Head of caudate nucleus (tissue), 42 donors: ENCODE measurements at regions not wholly inside any gene's neighbourhood (a gene's known extent, or its start where the extent isn't known, plus 50 kb on each side); places are given as distances from the start of the nearest gene placed in this dataset.
A peak's percentile ranks its signal among the peaks of the same experiment; 100 is the strongest.

Experiments
- DNase-seq, 42 donors: peaks; one replicate each; pipeline versions ENCODE4 v3.0.0 to v3.0.0-alpha.2; 2020 to 2021; ENCODE audit warnings: mixed read lengths in 7 of 42
- intact Hi-C: fragments of 100-400 bp; cut with DNase I; formaldehyde crosslinking; loops from one replicate; pipeline ENCODE4 v1.15.0; 2022

GRCh38 chr18:27778441-27778840, 398.5 kb downstream of the CDH2 start:
- peak in 1 of 42 donors; percentile 5 for DNase-seq
- intact Hi-C loops: no loop called here

- DNase-seq: no peak
- intact Hi-C loops: no loop called here
Measured at GRCh38 chr18:27772081-27772480, 404.8 kb downstream of the CDH2 start.

- intact Hi-C loops: no loop called here
- no peak for DNase-seq
Measured at GRCh38 chr18:27771571-27771970, 405.4 kb downstream of the CDH2 start.

GRCh38 chr18:27769152-27769551, 407.8 kb downstream of the CDH2 start:
- DNase-seq: no peak

GRCh38 chr18:27763936-27764335, 413.0 kb downstream of the CDH2 start:
- DNase-seq: no peak
- intact Hi-C loops: no loop called here

More at GRCh38 chr18:27769152-27769551, 407.8 kb downstream of the CDH2 start:
- intact Hi-C loops: no loop called here

- intact Hi-C loops: no loop called here
Measured at GRCh38 chr18:27763341-27763740, 413.6 kb downstream of the CDH2 start.

GRCh38 chr18:27762054-27762453, 414.9 kb downstream of the CDH2 start:
- intact Hi-C loops: no loop called here
- no peak for DNase-seq

More at GRCh38 chr18:27763341-27763740, 413.6 kb downstream of the CDH2 start:
- DNase-seq: no peak

- intact Hi-C loops: loop anchor here (10.0 kb wide), 1 partner anchor 148 kb away; no protein-coding TSS in a partner anchor
- peak in 11 of 42 donors; percentile 6 to 59 (median 24) for DNase-seq
Measured at GRCh38 chr18:27752944-27753343, 424.0 kb downstream of the CDH2 start.

- no peak for DNase-seq
- intact Hi-C loops: loop anchor here (10.0 kb wide), 1 partner anchor 146 kb away; no protein-coding TSS in a partner anchor
Measured at GRCh38 chr18:27750923-27751322, 426.0 kb downstream of the CDH2 start.

- intact Hi-C loops: loop anchor here (10.0 kb wide), 1 partner anchor 145 kb away; no protein-coding TSS in a partner anchor
- peak in 41 of 42 donors; percentile 5 to 75 (median 46) for DNase-seq
Measured at GRCh38 chr18:27750014-27750413, 426.9 kb downstream of the CDH2 start.

GRCh38 chr18:27749194-27749593, 427.7 kb downstream of the CDH2 start:
- intact Hi-C loops: no loop called here
- no peak for DNase-seq

- DNase-seq: no peak
- intact Hi-C loops: no loop called here
Measured at GRCh38 chr18:27746241-27746640, 430.7 kb downstream of the CDH2 start.

- intact Hi-C loops: no loop called here
- DNase-seq: no peak
Measured at GRCh38 chr18:27735117-27735516, 441.8 kb downstream of the CDH2 start.

- DNase-seq: no peak
- intact Hi-C loops: no loop called here
Measured at GRCh38 chr18:27731211-27731610, 445.7 kb downstream of the CDH2 start.

GRCh38 chr18:27728659-27729058, 448.3 kb downstream of the CDH2 start:
- no peak for DNase-seq
- intact Hi-C loops: no loop called here

GRCh38 chr18:27724362-27724761, 452.6 kb downstream of the CDH2 start:
- intact Hi-C loops: no loop called here
- no peak for DNase-seq

- DNase-seq: no peak
- intact Hi-C loops: no loop called here
Measured at GRCh38 chr18:27723168-27723567, 453.8 kb downstream of the CDH2 start.

- intact Hi-C loops: no loop called here
- DNase-seq: no peak
Measured at GRCh38 chr18:27719680-27720079, 457.2 kb downstream of the CDH2 start.

- intact Hi-C loops: no loop called here
- no peak for DNase-seq
Measured at GRCh38 chr18:27717816-27718215, 459.1 kb downstream of the CDH2 start.

- intact Hi-C loops: no loop called here
- no peak for DNase-seq
Measured at GRCh38 chr18:27717250-27717649, 459.7 kb downstream of the CDH2 start.

- no peak for DNase-seq
- intact Hi-C loops: no loop called here
Measured at GRCh38 chr18:27715751-27716150, 461.2 kb downstream of the CDH2 start.

- DNase-seq: no peak
- intact Hi-C loops: no loop called here
Measured at GRCh38 chr18:27713738-27714095, 463.2 kb downstream of the CDH2 start.
